ENCODE measurements at regions not wholly inside any gene's neighbourhood (a gene's known extent, or its start where the extent isn't known, plus 50 kb on each side); places are given as distances from the start of the nearest gene placed in this dataset.

DNA sequence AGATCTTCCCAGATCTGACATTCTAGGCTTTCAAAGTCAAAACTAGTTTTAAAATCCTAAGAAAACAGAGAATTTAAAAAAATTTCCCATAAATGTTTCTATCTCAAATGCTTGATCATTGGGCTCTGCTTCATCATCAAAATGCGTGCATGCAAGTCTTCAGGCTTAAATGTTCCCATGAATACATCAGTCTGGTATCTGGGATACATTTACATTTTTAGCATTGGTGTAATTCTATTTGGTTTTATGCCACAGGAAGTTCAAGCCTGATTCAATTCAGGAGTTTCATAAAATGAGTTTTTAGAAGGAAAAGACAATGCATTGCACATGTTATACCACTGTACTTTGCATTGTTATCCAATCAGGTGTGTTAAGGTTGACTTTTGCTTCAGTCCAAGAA, 336.4 kb downstream of the PCNX1 start:
- H3K27me3 Mint-ChIP-seq (ENCODE audit: low read depth): no peaks in the 10 kb centered on the region
- DNase-seq (ENCODE audit: low spot score): no peak
- H3K4me1 Mint-ChIP-seq (ENCODE audit: low read depth): peaks cover 37% of the 10 kb centered on the region
- peak overlapping the region; percentile 37 for H3K4me3 Mint-ChIP-seq (ENCODE audit: unreplicated experiment)
- peaks cover 4% of the 10 kb centered on the region for H3K36me3 Mint-ChIP-seq (ENCODE audit: low read depth)
- peaks cover 8% of the 10 kb centered on the region for H3K9me3 Mint-ChIP-seq (ENCODE audit: low read depth)
- TF ChIP-seq, protein P1, sequence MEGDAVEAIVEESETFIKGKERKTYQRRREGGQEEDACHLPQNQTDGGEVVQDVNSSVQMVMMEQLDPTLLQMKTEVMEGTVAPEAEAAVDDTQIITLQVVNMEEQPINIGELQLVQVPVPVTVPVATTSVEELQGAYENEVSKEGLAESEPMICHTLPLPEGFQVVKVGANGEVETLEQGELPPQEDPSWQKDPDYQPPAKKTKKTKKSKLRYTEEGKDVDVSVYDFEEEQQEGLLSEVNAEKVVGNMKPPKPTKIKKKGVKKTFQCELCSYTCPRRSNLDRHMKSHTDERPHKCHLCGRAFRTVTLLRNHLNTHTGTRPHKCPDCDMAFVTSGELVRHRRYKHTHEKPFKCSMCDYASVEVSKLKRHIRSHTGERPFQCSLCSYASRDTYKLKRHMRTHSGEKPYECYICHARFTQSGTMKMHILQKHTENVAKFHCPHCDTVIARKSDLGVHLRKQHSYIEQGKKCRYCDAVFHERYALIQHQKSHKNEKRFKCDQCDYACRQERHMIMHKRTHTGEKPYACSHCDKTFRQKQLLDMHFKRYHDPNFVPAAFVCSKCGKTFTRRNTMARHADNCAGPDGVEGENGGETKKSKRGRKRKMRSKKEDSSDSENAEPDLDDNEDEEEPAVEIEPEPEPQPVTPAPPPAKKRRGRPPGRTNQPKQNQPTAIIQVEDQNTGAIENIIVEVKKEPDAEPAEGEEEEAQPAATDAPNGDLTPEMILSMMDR (IDR thresholded peaks at IDR 0.05): no peak
- H3K27ac Mint-ChIP-seq (ENCODE audit: unreplicated experiment): peak overlapping the region; percentile 96

DNA sequence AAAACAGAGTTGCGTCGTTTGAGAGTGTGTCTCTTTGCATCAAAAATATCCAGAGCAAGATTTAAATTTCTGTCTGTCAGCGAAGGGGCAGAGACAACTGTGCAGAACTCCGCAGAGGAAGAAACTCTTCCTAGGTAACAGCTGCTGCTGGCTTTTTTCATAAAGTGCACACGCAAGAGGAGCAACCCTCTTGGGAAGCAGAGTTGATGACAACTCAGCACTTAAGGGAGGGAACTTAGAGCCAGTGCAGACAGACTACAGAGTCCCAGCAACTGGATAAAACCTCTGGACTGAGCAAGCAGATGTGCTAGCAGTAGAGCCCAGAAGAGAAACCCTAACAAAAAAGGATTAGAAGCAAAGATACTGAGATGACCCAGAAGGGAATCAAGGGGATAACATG, 337.1 kb downstream of the PCNX1 start:
- DNase-seq (ENCODE audit: low spot score): no peak
- Mint-ChIP-seq H3K4me3 (ENCODE audit: unreplicated experiment) (no peak overlapping the region), H3K9me3 (ENCODE audit: low read depth) (peaks cover 8% of the 10 kb centered on the region), H3K27me3 (ENCODE audit: low read depth) (no peaks in the 10 kb centered on the region), H3K27ac (ENCODE audit: unreplicated experiment) (peak overlapping the region; percentile 96), H3K4me1 (ENCODE audit: low read depth) (peaks cover 37% of the 10 kb centered on the region), H3K36me3 (ENCODE audit: low read depth) (peaks cover 4% of the 10 kb centered on the region)
- TF ChIP-seq, protein P1 (IDR thresholded peaks at IDR 0.05): no peak

DNA sequence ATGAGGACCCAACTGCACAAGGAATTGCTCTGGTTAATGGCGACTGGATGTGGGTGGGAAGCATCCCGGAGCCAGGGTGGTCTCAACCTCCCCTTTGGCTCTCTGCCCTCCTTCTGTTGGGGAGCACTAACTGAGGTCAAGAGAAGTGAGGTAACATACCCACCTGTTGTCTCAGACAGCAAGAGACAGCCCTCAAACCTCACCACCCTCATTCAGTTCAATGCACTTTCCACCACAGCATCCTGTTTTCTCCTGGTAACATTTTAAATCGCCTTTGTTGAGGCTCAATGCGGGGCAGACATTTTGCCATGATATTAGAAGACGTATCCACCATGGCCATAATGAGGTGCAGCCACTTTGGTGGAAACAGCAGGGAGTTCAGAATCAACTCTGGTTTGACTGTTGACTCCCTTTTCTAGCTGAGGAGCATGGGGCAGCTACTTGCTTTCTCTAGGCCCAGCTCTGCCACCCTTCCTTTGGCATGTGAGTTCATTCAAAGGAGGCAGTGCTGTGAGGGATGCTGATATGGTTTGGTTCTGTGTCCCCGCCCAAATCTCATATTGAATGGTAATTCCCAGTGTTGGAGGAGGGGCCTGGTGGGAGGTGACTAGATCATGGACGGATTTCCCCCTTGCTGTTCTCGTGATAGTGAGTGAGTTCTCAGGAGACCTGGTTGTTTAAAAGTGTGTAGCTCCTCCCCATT, 338.6 kb downstream of the PCNX1 start:
- no peak overlapping the region for H3K27ac Mint-ChIP-seq (ENCODE audit: unreplicated experiment)
- TF ChIP-seq, protein P1 (IDR thresholded peaks at IDR 0.05): no peak
- no peaks in the 10 kb centered on the region for H3K27me3 Mint-ChIP-seq (ENCODE audit: low read depth)
- peaks cover 37% of the 10 kb centered on the region for H3K4me1 Mint-ChIP-seq (ENCODE audit: low read depth)
- peaks cover 8% of the 10 kb centered on the region for H3K9me3 Mint-ChIP-seq (ENCODE audit: low read depth)
- H3K4me3 Mint-ChIP-seq (ENCODE audit: unreplicated experiment): no peak overlapping the region
- H3K36me3 Mint-ChIP-seq (ENCODE audit: low read depth): peaks cover 4% of the 10 kb centered on the region
- no peak for DNase-seq (ENCODE audit: low spot score)

DNA sequence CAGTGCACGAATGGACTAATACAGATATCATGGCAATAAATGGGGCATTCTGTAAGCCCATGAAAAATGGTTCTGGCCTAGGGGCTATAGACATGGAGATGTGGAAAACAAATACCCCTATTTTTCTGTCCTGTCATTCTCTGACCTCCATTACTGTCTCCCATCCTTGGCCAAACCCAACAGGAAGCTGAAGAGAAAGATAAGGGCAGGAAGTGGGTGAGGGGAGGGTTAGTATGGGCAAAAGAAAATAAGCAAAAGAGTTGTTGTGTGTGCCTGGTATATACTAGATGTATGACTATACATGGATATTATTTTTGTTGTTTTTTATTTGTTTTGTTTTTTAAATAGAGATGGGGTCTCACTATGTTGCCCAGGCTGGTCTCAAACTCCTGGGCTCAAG, 339.3 kb downstream of the PCNX1 start:
- Mint-ChIP-seq H3K9me3 (ENCODE audit: low read depth) (peaks cover 12% of the 10 kb centered on the region), H3K27me3 (ENCODE audit: low read depth) (no peaks in the 10 kb centered on the region), H3K4me3 (ENCODE audit: unreplicated experiment) (no peak overlapping the region), H3K4me1 (ENCODE audit: low read depth) (peaks cover 37% of the 10 kb centered on the region), H3K27ac (ENCODE audit: unreplicated experiment) (no peak overlapping the region), H3K36me3 (ENCODE audit: low read depth) (peaks cover 4% of the 10 kb centered on the region)
- no peak for DNase-seq (ENCODE audit: low spot score)
- TF ChIP-seq, protein P1 (IDR thresholded peaks at IDR 0.05): no peak

DNA sequence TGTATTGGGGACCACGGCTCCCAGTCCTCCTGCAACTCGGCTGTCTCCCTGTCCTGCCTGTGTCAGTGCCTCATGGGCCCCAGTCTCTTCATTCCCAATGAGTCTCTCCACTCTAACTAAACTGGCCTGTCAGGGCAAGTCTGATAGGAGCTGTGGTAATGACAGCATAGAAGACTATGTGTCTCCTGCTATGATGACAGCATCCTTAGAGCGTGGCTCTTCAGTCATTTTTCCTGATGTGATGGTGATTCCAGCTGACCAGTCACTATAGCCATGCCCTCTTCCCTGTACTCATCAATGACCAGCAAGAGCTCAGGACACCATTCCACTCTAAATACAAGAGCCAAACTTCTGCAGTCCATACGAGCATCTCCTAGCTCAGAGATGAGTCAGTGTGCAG, 339.8 kb downstream of the PCNX1 start:
- DNase-seq (ENCODE audit: low spot score): no peak
- H3K36me3 Mint-ChIP-seq (ENCODE audit: low read depth): peaks cover 4% of the 10 kb centered on the region
- H3K27me3 Mint-ChIP-seq (ENCODE audit: low read depth): no peaks in the 10 kb centered on the region
- TF ChIP-seq, protein P1 (IDR thresholded peaks at IDR 0.05): no peak
- H3K27ac Mint-ChIP-seq (ENCODE audit: unreplicated experiment): no peak overlapping the region
- H3K9me3 Mint-ChIP-seq (ENCODE audit: low read depth): peaks cover 12% of the 10 kb centered on the region
- peaks cover 31% of the 10 kb centered on the region for H3K4me1 Mint-ChIP-seq (ENCODE audit: low read depth)
- no peak overlapping the region for H3K4me3 Mint-ChIP-seq (ENCODE audit: unreplicated experiment)
